ENCODE measurements at regions not wholly inside any gene's neighbourhood (a gene's known extent, or its start where the extent isn't known, plus 50 kb on each side); places are given as distances from the start of the nearest gene placed in this dataset.

GRCh38 chr20:55273149-55273548, 732.2 kb downstream of the CBLN4 start:
- no peak for TF ChIP-seq CTCF (IDR thresholded peaks at IDR 0.05)
- TF ChIP-seq POLR2A (IDR thresholded peaks at IDR 0.05) = no peak
- no peak for TF ChIP-seq POLR2AphosphoS5 (IDR thresholded peaks at IDR 0.05)
